GM12878 (cell line): ENCODE measurements at regions not wholly inside any gene's neighbourhood (a gene's known extent, or its start where the extent isn't known, plus 50 kb on each side); places are given as distances from the start of the nearest gene placed in this dataset.

ENCODE experiments used
- ATAC-seq: fragments of 200-7000 bp; cut with Tn5 transposase; 3 replicates; pipeline ENCODE4 v1.9.1; 2020; ENCODE audit warnings: mild to moderate bottlenecking, moderate library complexity
- BruUV-seq: library from RNA; stranded (reverse); fragments of 400-500 nt; replicated peaks from 2 replicates; lab custom pipeline; 2021; lab: Mats Ljungman, UMichigan
- CTCF ChIA-PET: fragments of 300-600 bp; sonication (Branson Sonifier 250); formaldehyde crosslinking; extraction: SDS; loops from one replicate; lab custom pipeline; 2021; ENCODE audit warnings: inconsistent platforms; lab: Yijun Ruan, JAX
- POLR2A ChIA-PET: fragments of 350-600 bp; formaldehyde crosslinking; extraction: SDS; loops from one replicate; lab custom pipeline; 2021; ENCODE audit warnings: inconsistent platforms; lab: Charles Lee
- RAD21 ChIA-PET: fragments of 300-600 bp; sonication (Branson Sonifier 250); formaldehyde crosslinking; loops from one replicate; lab custom pipeline; 2023; ENCODE audit warnings: antibody characterized with exemption; ENCODE audit not compliant: unreplicated experiment; lab: Charles Lee
- SMC1A ChIA-PET: fragments of 300-600 bp; sonication (Branson Sonifier 250); formaldehyde crosslinking; loops from one replicate; lab custom pipeline; 2023; ENCODE audit not compliant: unreplicated experiment, uncharacterized antibody; lab: Charles Lee
- DNase-seq: peaks from one replicate; pipeline ENCODE4 v3.0.0-alpha.2; 2011; ENCODE audit warnings: low read depth, low spot score
- FAIRE-seq: peaks from 3 replicates; lab custom pipeline; 2011; peaks lifted over from hg19 to GRCh38; lab: Jason Lieb, UNC
- H2AFZ ChIP-seq: 2 replicates; pipeline ENCODE4 v1.6.0; 2011; ENCODE audit warnings: low read depth, low read length, control low read depth; ENCODE audit not compliant: control insufficient read depth
- H3K27ac ChIP-seq: 2 replicates; pipeline ENCODE4 v1.5.1; 2011; ENCODE audit warnings: control low read depth; ENCODE audit not compliant: control insufficient read depth, insufficient read depth
- H3K27me3 ChIP-seq, 2 experiments: replicated peaks in 1 of 2; 2 replicates each; pipeline versions ENCODE4 v1.6.0 to v1.6.1; 2011; ENCODE audit warnings: low read length in 1 of 2; ENCODE audit not compliant: control insufficient read depth in 2 of 2, insufficient read depth in 2 of 2
- H3K36me3 ChIP-seq, 2 experiments: 2 replicates each; pipeline ENCODE4 v1.5.1; 2011; ENCODE audit warnings: low read length in 1 of 2; ENCODE audit not compliant: control insufficient read depth in 2 of 2, insufficient read depth in 2 of 2
- H3K4me1 ChIP-seq: 2 replicates; pipeline ENCODE4 v1.6.1; 2011; ENCODE audit warnings: mild to moderate bottlenecking, low read length, moderate library complexity, mixed read lengths; ENCODE audit not compliant: control insufficient read depth, insufficient read depth
- H3K4me2 ChIP-seq: 2 replicates; pipeline ENCODE4 v1.6.0; 2011; ENCODE audit warnings: control low read depth; ENCODE audit not compliant: control insufficient read depth, insufficient read depth
- H3K4me3 ChIP-seq: fragments of 200-600 bp; sonication (generic); 2 replicates; pipeline ENCODE4 v1.5.1; 2016
- H3K79me2 ChIP-seq: 2 replicates; pipeline ENCODE4 v1.6.0; 2011; ENCODE audit warnings: low read length; ENCODE audit not compliant: control insufficient read depth, insufficient read depth
- H3K9ac ChIP-seq: 2 replicates; pipeline ENCODE4 v1.8.0; 2011; ENCODE audit warnings: low read length, control low read depth, mixed read lengths; ENCODE audit not compliant: control insufficient read depth, insufficient read depth
- H3K9me3 ChIP-seq: replicated peaks from 3 replicates; pipeline ENCODE4 v1.5.1; 2011; ENCODE audit warnings: mild to moderate bottlenecking, low read length; ENCODE audit not compliant: control insufficient read depth, insufficient read depth
- H4K20me1 ChIP-seq: 2 replicates; pipeline ENCODE4 v1.6.0; 2011; ENCODE audit not compliant: control insufficient read depth, insufficient read depth
- CUX1 ChIP-seq: IDR thresholded peaks from 2 replicates; pipeline ENCODE4 v1.6.1; 2012; ENCODE audit warnings: improper control_type of control experiment, low read depth, low read length; ENCODE audit not compliant: insufficient replicate concordance
- SPI1 ChIP-seq: IDR thresholded peaks from 2 replicates; pipeline ENCODE4 v1.6.1; 2011; ENCODE audit warnings: low read depth, mild to moderate bottlenecking, low read length, moderate library complexity, borderline replicate concordance; ENCODE audit not compliant: insufficient read depth
- YBX1 ChIP-seq: fragments of 450-650 bp; IDR thresholded peaks from 2 replicates; pipeline ENCODE4 v1.6.1; 2016; ENCODE audit warnings: antibody characterized with exemption
- ZBTB11 ChIP-seq: fragments of 450-650 bp; formaldehyde crosslinking; IDR thresholded peaks from 2 replicates; pipeline ENCODE4 v1.5.0; 2022; ENCODE audit warnings: mild to moderate bottlenecking, missing genetic modification characterization
- ZNF217 ChIP-seq: fragments of 450-650 bp; IDR thresholded peaks from 2 replicates; pipeline ENCODE4 v1.6.1; 2017; ENCODE audit warnings: antibody characterized with exemption, mild to moderate bottlenecking
- ZSCAN29 ChIP-seq: fragments of 450-650 bp; IDR thresholded peaks from 2 replicates; pipeline ENCODE4 v1.6.1; 2017; ENCODE audit warnings: mild to moderate bottlenecking, moderate library complexity
- in situ Hi-C: fragments of 300-500 bp; cut with MboI; formaldehyde crosslinking; loops from 9 replicates; pipeline ENCODE4 v1.14.3; 2018; ENCODE audit warnings: mixed read lengths
- intact Hi-C: fragments of 100-400 bp; cut with micrococcal nuclease; formaldehyde crosslinking; loops from one replicate; pipeline ENCODE4 v1.14.2; 2022; ENCODE audit not compliant: unreplicated experiment
- TF ChIP-seq, protein P1 (sequence below): IDR thresholded peaks from 2 replicates; pipeline ENCODE4 v1.6.1; 2011; ENCODE audit warnings: low read depth, mild to moderate bottlenecking, low read length, moderate library complexity, borderline replicate concordance; ENCODE audit errors: extremely low read depth

DNA sequence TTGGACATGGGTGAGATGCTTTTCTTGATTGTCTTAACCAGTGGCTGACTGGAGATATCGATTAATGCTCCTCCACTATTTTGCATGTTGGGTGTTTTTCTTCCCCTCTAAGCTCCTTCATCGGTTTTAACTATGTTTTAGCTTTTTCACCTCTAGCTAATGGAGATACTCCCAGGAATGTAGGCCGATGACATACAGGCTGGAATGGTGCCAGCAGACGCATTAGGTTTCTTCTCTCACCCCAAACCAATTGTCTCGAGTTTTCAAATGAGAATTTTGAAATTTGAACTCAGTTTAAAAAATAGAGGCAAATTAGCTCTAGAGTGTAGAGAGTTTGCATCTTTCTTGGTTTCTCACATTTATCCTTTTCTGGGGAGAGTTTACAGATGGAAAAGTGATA lies 247.6 kb downstream of the RPRM start (continued):
- no peak for TF ChIP-seq CUX1
- TF ChIP-seq YBX1: no peak
- TF ChIP-seq, all 136 proteins: peak for 0

DNA sequence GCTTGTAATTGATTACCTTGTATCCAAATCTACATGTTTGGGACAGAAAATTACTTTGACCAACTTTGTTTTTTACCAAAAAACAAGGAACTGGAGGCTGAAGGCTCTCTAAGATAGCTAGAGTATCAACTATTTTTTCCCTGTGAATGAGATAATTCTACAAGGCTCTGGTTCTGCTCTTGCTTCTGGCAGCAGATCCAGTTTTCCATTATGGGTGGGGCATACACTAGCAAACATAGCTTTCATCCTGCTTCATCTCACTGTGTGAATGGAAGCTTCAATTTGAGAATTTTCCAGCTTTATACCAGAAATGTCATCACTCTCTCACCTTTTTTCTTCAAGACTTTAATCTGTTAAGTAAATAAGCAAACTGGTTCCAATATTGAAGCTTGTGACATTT lies 249.7 kb downstream of the RPRM start:
- ATAC-seq (no peak), DNase-seq (no peak), FAIRE-seq (no peak)
- no peak overlapping the region for H3K4me3 ChIP-seq
- no peak overlapping the region for H3K9ac ChIP-seq
- no peaks in the 10 kb centered on the region for H3K9me3 ChIP-seq
- RAD21 ChIA-PET: interaction anchor here (0.7 kb wide), 1 partner anchor 37 kb away, joined by 3 read pairs; no protein-coding TSS in a partner anchor
- in situ Hi-C loops (no loop called here), intact Hi-C loops (no loop called here)
- H3K36me3 ChIP-seq: no peaks in the 10 kb centered on the region
- H3K27me3 ChIP-seq: no peaks in the 10 kb centered on the region
- CTCF ChIA-PET: no interaction called here
- SMC1A ChIA-PET: no interaction called here
- BruUV-seq: no TSS peak
- H3K27ac ChIP-seq: no peak overlapping the region
- no peaks in the 10 kb centered on the region for H3K79me2 ChIP-seq
- H3K4me1 ChIP-seq: peaks cover 2% of the 10 kb centered on the region; the same call in 1 of the 2 replicates
- no peaks in the 10 kb centered on the region for H4K20me1 ChIP-seq
- no peak overlapping the region for H2AFZ ChIP-seq
- POLR2A ChIA-PET: interaction anchor here (0.5 kb wide), 1 partner anchor 1200 kb away, joined by 3 read pairs; no protein-coding TSS in a partner anchor
- no peak overlapping the region for H3K4me2 ChIP-seq
- TF ChIP-seq ZSCAN29 (no peak), YBX1 (no peak), ZBTB11 (CRISPR knock-in tag) (no peak), ZNF217 (no peak), SPI1 (no peak), CUX1 (no peak)
- TF ChIP-seq, protein P1, sequence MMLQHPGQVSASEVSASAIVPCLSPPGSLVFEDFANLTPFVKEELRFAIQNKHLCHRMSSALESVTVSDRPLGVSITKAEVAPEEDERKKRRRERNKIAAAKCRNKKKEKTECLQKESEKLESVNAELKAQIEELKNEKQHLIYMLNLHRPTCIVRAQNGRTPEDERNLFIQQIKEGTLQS: no peak
